ENCODE measurements at regions not wholly inside any gene's neighbourhood (a gene's known extent, or its start where the extent isn't known, plus 50 kb on each side); places are given as distances from the start of the nearest gene placed in this dataset.

DNA sequence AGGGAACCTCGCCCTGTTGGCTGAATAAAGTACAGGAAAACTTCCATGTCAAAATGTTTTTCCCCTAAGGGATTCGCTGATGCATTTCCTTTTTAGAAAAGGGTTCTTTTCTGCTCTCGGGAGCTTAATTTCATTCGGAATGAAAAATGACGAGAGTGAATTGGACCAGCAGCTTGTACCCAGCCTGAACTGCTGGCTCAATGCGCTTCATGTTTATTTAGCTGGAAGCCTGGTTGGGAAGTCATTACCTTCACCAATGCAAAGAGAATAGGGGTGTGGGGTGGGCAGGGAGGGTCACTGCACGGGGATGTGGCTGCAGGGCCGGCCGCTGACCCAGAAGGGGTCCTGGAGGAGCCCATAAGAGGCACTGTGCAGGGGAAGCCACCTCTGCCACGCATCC, 207.7 kb downstream of the ENGASE start:
- Histone ChIP-seq H3K27ac (no peak overlapping the region), H3K4me1 (no peaks in the 10 kb centered on the region), H3K27me3 (no peaks in the 10 kb centered on the region), H3K4me3 (no peak overlapping the region), H3K9ac (ENCODE audit: low read depth in 2 of 2, low read length in 2 of 2) (no peak overlapping the region), H3K36me3 (no peaks in the 10 kb centered on the region), H3K9me3 (no peaks in the 10 kb centered on the region)
- DNase-seq, result no peak
- TF ChIP-seq, protein P1, sequence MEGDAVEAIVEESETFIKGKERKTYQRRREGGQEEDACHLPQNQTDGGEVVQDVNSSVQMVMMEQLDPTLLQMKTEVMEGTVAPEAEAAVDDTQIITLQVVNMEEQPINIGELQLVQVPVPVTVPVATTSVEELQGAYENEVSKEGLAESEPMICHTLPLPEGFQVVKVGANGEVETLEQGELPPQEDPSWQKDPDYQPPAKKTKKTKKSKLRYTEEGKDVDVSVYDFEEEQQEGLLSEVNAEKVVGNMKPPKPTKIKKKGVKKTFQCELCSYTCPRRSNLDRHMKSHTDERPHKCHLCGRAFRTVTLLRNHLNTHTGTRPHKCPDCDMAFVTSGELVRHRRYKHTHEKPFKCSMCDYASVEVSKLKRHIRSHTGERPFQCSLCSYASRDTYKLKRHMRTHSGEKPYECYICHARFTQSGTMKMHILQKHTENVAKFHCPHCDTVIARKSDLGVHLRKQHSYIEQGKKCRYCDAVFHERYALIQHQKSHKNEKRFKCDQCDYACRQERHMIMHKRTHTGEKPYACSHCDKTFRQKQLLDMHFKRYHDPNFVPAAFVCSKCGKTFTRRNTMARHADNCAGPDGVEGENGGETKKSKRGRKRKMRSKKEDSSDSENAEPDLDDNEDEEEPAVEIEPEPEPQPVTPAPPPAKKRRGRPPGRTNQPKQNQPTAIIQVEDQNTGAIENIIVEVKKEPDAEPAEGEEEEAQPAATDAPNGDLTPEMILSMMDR (IDR thresholded peaks at IDR 0.05), result no peak
- intact Hi-C loops (cut with DNase I), result no loop called here

DNA sequence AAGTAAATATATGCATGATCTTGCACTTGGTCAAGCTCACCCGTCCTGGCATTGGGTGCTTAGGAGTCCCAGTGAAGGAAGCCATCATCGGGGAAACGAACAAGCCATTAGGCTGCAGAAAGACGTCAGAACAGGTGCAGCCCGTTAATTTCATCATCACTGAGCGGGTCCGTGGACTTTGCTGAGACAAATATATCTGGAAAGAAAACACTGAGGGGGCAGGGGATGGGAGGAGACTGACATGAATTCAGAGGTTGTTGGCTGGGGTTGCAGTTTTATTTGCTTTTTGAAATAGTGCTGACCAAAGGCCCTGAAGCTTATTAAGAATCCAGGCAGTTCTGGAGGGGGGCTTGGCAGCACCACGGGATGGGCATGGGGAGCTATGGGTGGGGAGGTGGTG, 207.2 kb downstream of the ENGASE start:
- Histone ChIP-seq H3K36me3 (no peaks in the 10 kb centered on the region), H3K9me3 (no peaks in the 10 kb centered on the region), H3K4me3 (no peak overlapping the region), H3K27me3 (no peaks in the 10 kb centered on the region), H3K27ac (no peak overlapping the region), H3K4me1 (no peaks in the 10 kb centered on the region), H3K9ac (ENCODE audit: low read depth in 2 of 2, low read length in 2 of 2) (no peak overlapping the region)
- DNase-seq, result no peak
- intact Hi-C loops (cut with DNase I), result no loop called here
- TF ChIP-seq, protein P1 (IDR thresholded peaks at IDR 0.05), result no peak

DNA sequence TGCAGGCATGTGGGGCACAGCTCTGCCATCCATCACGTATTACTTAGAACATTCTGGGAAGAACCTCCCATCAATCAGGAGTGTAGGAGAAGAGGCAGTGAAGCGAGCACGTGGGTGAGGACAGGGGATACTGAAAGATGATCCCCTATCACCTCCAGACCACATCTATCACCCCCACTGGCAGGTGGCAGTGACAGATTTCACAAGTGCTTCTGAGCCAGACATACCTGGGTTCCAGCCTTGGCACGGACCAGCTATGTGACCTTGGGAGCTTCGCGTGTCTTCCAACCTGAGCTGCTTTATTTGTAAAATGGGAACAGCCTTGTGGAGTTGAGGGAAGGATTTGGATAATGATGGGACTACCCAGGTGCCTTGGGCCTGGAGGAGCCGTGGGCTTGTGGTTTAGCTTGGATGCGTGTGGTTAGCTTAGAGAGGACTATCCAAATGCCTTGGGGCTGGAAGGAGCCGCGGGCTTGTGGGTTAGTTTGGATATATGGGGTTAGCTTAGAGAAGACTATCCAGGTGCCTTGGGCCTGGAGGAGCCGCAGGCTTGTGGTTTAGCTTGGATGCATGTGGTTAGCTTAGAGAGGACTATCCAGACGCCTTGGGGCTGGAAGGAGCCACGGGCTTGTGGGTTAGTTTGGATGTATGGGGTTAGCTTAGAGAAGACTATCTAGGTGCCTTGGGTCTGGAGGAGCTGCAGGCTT, 206.4 kb downstream of the ENGASE start:
- Histone ChIP-seq H3K9ac (ENCODE audit: low read depth in 2 of 2, low read length in 2 of 2) (no peak overlapping the region), H3K27me3 (no peaks in the 10 kb centered on the region), H3K36me3 (no peaks in the 10 kb centered on the region), H3K27ac (no peak overlapping the region), H3K4me3 (no peak overlapping the region), H3K4me1 (no peaks in the 10 kb centered on the region), H3K9me3 (no peaks in the 10 kb centered on the region)
- DNase-seq, result no peak
- intact Hi-C loops (cut with DNase I), result no loop called here
- TF ChIP-seq, protein P1 (IDR thresholded peaks at IDR 0.05), result no peak

DNA sequence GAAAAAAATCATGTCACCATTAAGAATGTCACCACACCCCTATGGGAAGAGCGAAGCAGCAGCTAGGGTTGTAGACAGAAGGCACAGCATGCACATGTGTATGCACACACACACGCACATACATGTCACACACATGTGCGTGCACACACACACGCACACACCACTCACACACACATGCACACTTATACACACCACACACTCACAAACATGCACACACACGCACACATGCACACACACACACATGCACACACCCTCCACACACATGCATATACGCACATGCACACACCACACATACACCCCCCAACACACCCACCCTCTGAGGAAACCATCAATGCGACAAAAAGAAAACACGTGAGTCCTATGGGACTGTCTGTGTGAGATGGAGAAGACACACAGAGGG, 205.4 kb downstream of the ENGASE start:
- no peaks in the 10 kb centered on the region for H3K27me3 ChIP-seq
- H3K36me3 ChIP-seq, result no peaks in the 10 kb centered on the region
- H3K9ac ChIP-seq (ENCODE audit: low read depth in 2 of 2, low read length in 2 of 2), result no peak overlapping the region
- H3K4me1 ChIP-seq, result no peaks in the 10 kb centered on the region
- intact Hi-C loops (cut with DNase I), result no loop called here
- DNase-seq, result no peak
- TF ChIP-seq, protein P1 (IDR thresholded peaks at IDR 0.05), result no peak
- no peaks in the 10 kb centered on the region for H3K9me3 ChIP-seq
- H3K4me3 ChIP-seq, result no peak overlapping the region
- no peak overlapping the region for H3K27ac ChIP-seq

DNA sequence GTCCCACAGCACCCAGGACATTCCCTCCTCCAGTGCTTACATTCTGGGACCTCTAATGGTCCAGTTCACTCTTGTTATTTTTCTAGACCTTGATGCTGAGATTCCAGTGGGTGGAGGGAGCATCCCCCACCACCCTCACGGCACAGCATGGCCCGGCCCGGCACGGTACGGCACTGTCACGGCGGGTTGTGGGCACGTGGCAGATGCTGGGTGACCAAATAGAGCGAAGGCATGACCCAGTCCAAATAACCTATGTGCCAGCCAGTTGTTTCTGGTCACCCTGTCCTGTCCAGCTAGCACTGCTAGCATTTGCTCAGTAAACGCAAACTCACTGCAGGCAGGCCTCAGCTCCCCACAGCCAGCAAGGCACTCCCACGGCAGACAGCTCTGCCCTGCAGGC, 204.7 kb downstream of the ENGASE start:
- TF ChIP-seq, protein P1 (IDR thresholded peaks at IDR 0.05), result no peak
- no peak for DNase-seq
- H3K4me1 ChIP-seq, result no peaks in the 10 kb centered on the region
- no peaks in the 10 kb centered on the region for H3K36me3 ChIP-seq
- no peak overlapping the region for H3K4me3 ChIP-seq
- no peak overlapping the region for H3K9ac ChIP-seq (ENCODE audit: low read depth in 2 of 2, low read length in 2 of 2)
- intact Hi-C loops (cut with DNase I), result no loop called here
- H3K27ac ChIP-seq, result no peak overlapping the region
- no peaks in the 10 kb centered on the region for H3K9me3 ChIP-seq
- no peaks in the 10 kb centered on the region for H3K27me3 ChIP-seq
